ENCODE measurements at regions not wholly inside any gene's neighbourhood (a gene's known extent, or its start where the extent isn't known, plus 50 kb on each side); places are given as distances from the start of the nearest gene placed in this dataset.
"Not testable (repeated sequence)": the region's sequence is repeated elsewhere in the genome, so short reads cannot be mapped to it uniquely, and the experiment has no call there.

DNA sequence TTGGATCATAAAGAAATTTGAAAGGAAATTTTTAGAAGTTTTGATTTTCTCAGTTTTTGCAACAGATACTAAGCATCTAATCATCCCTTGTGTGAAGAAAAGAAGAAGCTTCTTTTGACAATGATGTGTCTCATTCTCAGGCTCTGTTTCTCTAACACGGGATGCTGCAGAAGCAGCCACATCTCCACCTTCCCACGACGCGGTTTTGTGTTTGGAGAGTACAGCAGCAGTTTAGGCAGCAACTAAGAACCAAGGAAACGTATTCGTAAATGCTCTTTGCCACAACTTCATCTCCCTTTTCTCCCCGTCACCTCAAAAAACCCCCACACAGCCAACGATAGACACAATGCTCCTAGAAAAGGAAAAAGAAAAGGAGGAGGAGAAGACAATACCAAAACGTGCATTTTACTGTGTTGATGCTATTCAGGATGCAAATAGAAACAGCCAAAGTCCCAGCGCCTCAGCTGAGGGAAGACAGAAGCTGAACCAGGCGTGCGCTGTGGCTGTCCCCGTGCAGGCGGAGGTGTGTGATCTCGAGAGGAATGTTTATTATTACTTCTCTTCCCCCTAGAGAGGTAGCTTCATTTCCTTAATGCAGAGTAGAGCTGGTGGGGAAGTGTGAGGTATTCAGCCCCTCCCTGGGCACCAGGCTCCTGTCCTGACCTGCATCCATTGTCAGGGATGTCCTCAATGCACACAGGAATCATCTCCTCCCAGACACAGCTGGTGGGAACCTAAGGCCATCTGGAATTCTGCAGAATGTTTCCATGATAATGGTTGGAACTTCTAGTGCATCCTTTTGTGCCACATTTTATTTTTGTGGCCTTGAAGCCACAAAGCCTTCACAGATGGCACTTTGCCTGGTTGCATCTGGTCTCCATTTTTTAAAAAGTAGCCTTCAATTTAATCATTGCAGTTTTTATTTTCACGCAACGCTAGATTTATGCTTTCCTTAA lies 174.6 kb upstream of the KLF6 start:
- Histone ChIP-seq H3K4me1 (ENCODE audit: control insufficient read depth, insufficient read depth, low read length) (no peaks in the 10 kb centered on the region), H3K9me3 (ENCODE audit: control insufficient read depth, low read length) (no peaks in the 10 kb centered on the region), H3K4me3 (ENCODE audit: low read length) (no peak overlapping the region), H3K27ac (ENCODE audit: low read length) (no peak overlapping the region), H3K27me3 (ENCODE audit: control insufficient read depth, insufficient read depth) (no peaks in the 10 kb centered on the region)
- 70% methylated on average over 17 of the region's 17 CpGs for WGBS
- intact Hi-C loops (cut with DNase I) = no loop called here
- no peak for ATAC-seq
- DNase-seq = no peak

DNA sequence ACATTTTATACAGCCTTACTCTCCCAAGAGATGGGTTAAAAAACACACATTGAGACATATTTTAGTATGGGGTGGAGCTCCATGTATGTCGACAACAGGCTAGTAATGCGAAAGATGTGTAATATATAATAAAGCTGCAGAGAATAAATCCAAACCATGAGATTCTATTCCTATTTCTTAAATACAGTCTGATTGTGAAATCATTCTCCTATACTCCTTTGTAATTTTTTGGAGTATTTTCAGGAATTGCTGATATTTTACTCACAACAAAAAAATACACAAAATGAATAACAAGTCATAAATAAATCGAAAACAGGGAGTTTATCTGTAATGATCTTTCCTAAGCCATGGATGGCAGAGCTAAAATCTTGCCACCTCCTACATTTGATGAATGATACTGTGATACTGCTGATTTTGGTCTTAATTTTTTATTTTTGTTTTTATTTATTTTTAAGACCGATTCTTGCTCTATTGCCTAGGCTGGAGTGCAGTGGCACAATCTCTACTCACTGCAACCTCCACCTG lies 173.5 kb upstream of the KLF6 start:
- Histone ChIP-seq H3K4me3 (ENCODE audit: low read length) (no peak overlapping the region), H3K27ac (ENCODE audit: low read length) (no peak overlapping the region), H3K9me3 (ENCODE audit: control insufficient read depth, low read length) (no peaks in the 10 kb centered on the region), H3K27me3 (ENCODE audit: control insufficient read depth, insufficient read depth) (no peaks in the 10 kb centered on the region), H3K4me1 (ENCODE audit: control insufficient read depth, insufficient read depth, low read length) (no peaks in the 10 kb centered on the region)
- 97% methylated on average over 4 of the region's 4 CpGs for WGBS
- intact Hi-C loops (cut with DNase I) = no loop called here
- ATAC-seq (no peak), DNase-seq (no peak)

DNA sequence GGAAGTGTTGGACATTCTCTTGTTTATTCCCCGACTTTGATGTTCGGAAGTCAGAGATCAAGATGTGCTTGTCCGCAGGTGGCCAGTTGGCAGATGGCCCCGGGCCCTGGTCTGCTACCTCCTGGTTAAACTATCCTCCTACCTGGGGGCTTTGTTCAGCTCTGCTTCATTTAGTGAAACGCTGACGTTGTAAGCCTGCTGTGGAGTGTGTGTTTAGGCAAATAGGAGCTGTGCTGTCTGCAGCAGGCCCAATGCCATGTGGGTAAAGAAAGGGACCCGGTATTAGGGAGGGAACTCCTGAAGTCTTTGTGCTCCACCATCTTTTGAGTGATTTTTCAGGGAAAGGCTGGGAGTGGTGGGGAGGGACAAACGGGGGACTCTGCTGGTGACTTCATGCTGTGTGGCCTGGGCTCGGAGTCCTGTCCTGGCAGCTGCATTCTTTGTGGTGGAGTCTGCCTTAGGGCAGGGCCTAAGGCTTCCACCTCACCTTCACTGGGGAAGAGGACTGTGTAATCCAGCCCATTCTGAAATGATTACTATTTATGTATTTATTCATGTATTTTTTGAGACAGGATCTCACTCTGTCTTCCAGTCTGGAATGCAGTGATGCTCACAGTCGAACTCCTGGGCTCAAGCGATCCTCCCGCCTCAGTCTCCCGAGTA lies 171.1 kb upstream of the KLF6 start:
- H3K9me3 ChIP-seq (ENCODE audit: control insufficient read depth, low read length) = no peaks in the 10 kb centered on the region
- no peaks in the 10 kb centered on the region for H3K27me3 ChIP-seq (ENCODE audit: control insufficient read depth, insufficient read depth)
- ATAC-seq (no peak), DNase-seq (no peak)
- no peak overlapping the region for H3K27ac ChIP-seq (ENCODE audit: low read length)
- H3K4me3 ChIP-seq (ENCODE audit: low read length) = no peak overlapping the region
- 82% methylated on average over 13 of the region's 13 CpGs for WGBS
- no peaks in the 10 kb centered on the region for H3K4me1 ChIP-seq (ENCODE audit: control insufficient read depth, insufficient read depth, low read length)
- intact Hi-C loops (cut with DNase I) = no loop called here

DNA sequence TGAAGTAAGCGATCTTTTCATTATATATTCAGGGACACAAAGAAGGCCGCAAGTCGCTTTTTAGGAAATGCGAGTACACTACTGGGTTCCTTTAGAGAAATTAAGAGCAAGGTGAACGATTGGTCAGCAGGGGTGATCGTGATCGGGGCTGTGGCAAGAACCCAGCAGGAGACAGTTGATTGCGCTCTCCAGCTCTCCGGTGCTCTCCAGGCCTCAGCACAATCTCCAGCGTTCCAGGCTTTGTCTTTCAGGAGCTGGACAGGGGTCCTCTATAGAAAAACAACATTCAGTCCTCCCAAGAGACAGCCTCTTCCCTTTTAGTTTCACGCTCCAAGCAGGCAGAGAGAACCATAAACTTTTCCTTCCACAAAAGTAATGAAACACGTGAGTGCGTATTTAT lies 170.5 kb upstream of the KLF6 start:
- intact Hi-C loops (cut with DNase I) = no loop called here
- 66% methylated on average over 13 of the region's 13 CpGs for WGBS
- Histone ChIP-seq H3K9me3 (ENCODE audit: control insufficient read depth, low read length) (no peaks in the 10 kb centered on the region), H3K4me3 (ENCODE audit: low read length) (no peak overlapping the region), H3K4me1 (ENCODE audit: control insufficient read depth, insufficient read depth, low read length) (no peaks in the 10 kb centered on the region), H3K27ac (ENCODE audit: low read length) (no peak overlapping the region), H3K27me3 (ENCODE audit: control insufficient read depth, insufficient read depth) (no peaks in the 10 kb centered on the region)
- DNase-seq (no peak), ATAC-seq (peak in 1 of 2 donors; percentile 50)

DNA sequence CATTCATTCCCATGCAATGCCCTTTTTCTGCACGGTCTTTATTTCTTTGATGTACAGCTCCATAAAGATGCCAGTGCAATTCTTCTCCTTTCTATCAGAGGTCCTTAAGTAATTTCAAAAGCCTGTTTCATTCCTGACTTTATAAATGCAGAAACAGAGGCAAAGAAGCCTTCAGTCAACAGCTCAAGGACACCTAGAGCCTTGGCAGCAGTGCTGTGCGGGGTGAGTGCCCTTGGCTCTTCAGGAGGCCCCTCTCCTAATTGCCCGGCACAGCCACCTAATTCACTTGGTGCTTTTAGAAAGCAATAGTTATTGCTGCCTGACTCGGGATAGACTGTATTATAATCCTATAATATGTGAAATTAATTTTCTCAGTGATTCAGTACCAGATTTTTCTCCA lies 169.6 kb upstream of the KLF6 start:
- DNase-seq (peak in 1 of 3 donors; percentile 57), ATAC-seq (peak; percentile 48 to 65)
- Histone ChIP-seq H3K4me1 (ENCODE audit: control insufficient read depth, insufficient read depth, low read length) (no peaks in the 10 kb centered on the region), H3K27me3 (ENCODE audit: control insufficient read depth, insufficient read depth) (no peaks in the 10 kb centered on the region), H3K4me3 (ENCODE audit: low read length) (no peak overlapping the region), H3K9me3 (ENCODE audit: control insufficient read depth, low read length) (no peaks in the 10 kb centered on the region), H3K27ac (ENCODE audit: low read length) (no peak overlapping the region)
- intact Hi-C loops (cut with DNase I) = no loop called here
- 71% methylated on average over 4 of the region's 4 CpGs for WGBS

DNA sequence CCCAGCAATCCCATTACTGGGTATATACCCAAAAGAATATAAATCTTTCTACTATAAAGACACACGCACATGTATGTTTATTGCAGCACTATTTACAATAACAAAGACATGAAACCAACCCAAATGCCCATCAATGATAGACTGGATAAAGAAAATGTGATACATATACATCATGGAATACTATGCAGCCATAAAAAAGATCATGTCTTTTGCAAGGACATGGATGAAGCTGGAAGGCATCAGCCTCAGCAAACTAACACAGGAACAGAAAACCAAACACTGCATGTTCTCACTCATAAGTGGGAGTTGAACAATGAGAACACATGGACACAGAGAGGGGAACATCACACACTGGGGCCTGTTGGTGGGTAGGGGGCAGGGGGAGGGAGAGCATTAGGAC lies 169.0 kb upstream of the KLF6 start:
- 99% methylated on average over 1 of the region's 1 CpG for WGBS
- H3K4me3 ChIP-seq (ENCODE audit: low read length); H3K27me3 ChIP-seq (ENCODE audit: control insufficient read depth, insufficient read depth); intact Hi-C loops (cut with DNase I); H3K4me1 ChIP-seq (ENCODE audit: control insufficient read depth, insufficient read depth, low read length); DNase-seq; ATAC-seq; H3K9me3 ChIP-seq (ENCODE audit: control insufficient read depth, low read length); H3K27ac ChIP-seq (ENCODE audit: low read length): not testable (repeated sequence)

DNA sequence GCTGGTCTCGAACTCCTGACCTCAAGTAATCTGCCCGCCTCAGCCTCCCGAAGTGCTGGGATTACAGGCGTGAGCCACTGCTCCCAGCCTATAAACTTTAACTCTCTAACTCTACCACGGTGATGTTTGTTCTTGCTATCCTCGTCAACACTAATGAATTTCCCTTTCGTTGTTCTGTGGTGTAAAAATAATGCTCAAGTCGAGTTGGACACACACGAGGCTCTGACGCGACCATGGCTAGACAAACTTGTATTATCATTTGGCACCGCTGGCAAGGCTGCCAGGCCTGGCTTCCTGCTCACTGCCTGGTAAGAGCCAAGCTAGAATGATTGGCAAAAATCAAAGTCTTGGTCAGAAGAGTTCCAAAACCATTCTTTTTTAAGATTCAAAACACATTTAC lies 167.0 kb upstream of the KLF6 start:
- Histone ChIP-seq H3K9me3 (ENCODE audit: control insufficient read depth, low read length) (no peaks in the 10 kb centered on the region), H3K27ac (ENCODE audit: low read length) (no peak overlapping the region), H3K27me3 (ENCODE audit: control insufficient read depth, insufficient read depth) (no peaks in the 10 kb centered on the region), H3K4me1 (ENCODE audit: control insufficient read depth, insufficient read depth, low read length) (no peaks in the 10 kb centered on the region), H3K4me3 (ENCODE audit: low read length) (no peak overlapping the region)
- 60% methylated on average over 12 of the region's 12 CpGs for WGBS
- DNase-seq = peak; percentile 50 to 78 (median 76)
- intact Hi-C loops (cut with DNase I) = no loop called here
- ATAC-seq = peak in 1 of 2 donors; percentile 47

DNA sequence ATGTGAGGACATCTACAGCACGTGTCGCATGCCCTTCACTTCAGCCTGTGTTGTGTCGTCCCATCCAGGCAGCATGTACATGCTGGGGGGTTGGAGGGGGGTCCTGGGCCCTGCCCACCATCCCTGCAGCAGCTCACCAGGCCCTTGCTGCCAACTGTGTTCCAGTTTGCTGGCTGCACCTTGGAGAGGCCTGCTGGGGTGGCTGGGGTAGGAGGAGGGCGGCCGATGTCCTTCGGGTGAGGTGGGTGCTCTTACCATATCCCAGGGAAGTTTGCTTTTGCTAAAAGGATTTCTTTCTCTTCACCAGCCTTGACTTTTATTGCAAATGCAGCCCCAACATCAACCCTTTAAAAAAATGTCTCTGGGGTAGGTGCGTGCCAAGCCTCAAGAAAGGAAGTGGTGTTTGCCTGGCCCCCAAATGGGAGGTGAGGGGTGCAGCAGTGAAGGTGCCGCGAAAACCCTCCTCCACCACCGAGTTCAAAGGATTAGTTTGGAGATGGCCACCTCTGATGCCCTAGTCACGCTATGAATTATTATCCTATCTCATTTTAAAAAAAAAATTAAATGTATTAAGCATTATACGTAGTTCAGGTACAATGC lies 165.8 kb upstream of the KLF6 start:
- Histone ChIP-seq H3K27me3 (ENCODE audit: control insufficient read depth, insufficient read depth) (no peaks in the 10 kb centered on the region), H3K27ac (ENCODE audit: low read length) (no peak overlapping the region), H3K9me3 (ENCODE audit: control insufficient read depth, low read length) (no peaks in the 10 kb centered on the region), H3K4me3 (ENCODE audit: low read length) (no peak overlapping the region), H3K4me1 (ENCODE audit: control insufficient read depth, insufficient read depth, low read length) (no peaks in the 10 kb centered on the region)
- ATAC-seq (no peak), DNase-seq (no peak)
- intact Hi-C loops (cut with DNase I) = no loop called here
- WGBS = 89% methylated on average over 12 of the region's 12 CpGs

DNA sequence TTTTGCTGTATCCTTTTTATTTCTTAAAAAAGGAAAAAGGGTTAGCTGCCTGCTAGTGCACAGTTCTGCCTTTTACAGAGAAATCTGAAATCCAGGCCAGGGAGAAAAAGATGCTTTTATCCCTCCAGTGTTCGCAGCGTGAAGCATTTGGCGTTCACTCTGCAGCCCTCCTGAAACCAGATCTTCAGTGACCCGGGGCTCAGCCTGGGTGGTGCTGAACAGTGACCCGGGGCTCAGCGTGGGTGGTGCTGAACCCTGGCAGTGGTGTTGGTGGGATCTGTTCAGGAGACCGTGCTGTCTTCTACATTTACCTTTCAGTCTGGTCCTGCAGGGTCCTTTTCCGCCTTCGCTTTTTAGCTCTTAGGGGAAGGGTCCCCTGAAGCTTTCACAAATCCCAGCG lies 164.7 kb upstream of the KLF6 start:
- no peak for DNase-seq
- H3K27ac ChIP-seq (ENCODE audit: low read length) = no peak overlapping the region
- no peaks in the 10 kb centered on the region for H3K27me3 ChIP-seq (ENCODE audit: control insufficient read depth, insufficient read depth)
- H3K4me1 ChIP-seq (ENCODE audit: control insufficient read depth, insufficient read depth, low read length) = no peaks in the 10 kb centered on the region
- no peak overlapping the region for H3K4me3 ChIP-seq (ENCODE audit: low read length)
- no peaks in the 10 kb centered on the region for H3K9me3 ChIP-seq (ENCODE audit: control insufficient read depth, low read length)
- intact Hi-C loops (cut with DNase I) = no loop called here
- 83% methylated on average over 10 of the region's 10 CpGs for WGBS
- ATAC-seq = no peak

DNA sequence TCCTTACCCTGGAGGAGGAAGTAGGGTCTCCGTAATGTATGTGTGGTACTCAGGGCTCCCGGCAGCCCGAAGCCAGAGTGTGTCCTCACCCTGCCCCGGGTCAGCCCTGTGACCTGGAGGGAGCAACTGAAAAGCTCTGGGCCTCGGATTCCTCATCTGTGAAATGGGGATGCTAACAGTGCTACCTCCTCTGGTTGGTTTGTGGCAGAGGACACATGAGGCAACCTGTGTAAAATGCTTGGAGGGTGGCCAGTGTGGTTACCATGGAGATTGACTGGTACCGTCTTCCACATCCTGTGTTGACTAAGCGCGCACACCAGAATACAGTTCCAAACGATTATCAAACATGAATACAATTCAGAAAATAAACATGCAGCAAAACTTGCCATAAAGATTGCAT lies 163.8 kb upstream of the KLF6 start:
- H3K27ac ChIP-seq (ENCODE audit: low read length) = no peak overlapping the region
- no peaks in the 10 kb centered on the region for H3K27me3 ChIP-seq (ENCODE audit: control insufficient read depth, insufficient read depth)
- no peak overlapping the region for H3K4me3 ChIP-seq (ENCODE audit: low read length)
- intact Hi-C loops (cut with DNase I) = no loop called here
- H3K4me1 ChIP-seq (ENCODE audit: control insufficient read depth, insufficient read depth, low read length) = no peaks in the 10 kb centered on the region
- no peaks in the 10 kb centered on the region for H3K9me3 ChIP-seq (ENCODE audit: control insufficient read depth, low read length)
- ATAC-seq (peak; percentile 43 to 45), DNase-seq (peak in 1 of 3 donors; percentile 64)
- WGBS = 63% methylated on average over 9 of the region's 9 CpGs
